HEK293 (cell line): ENCODE measurements at regions not wholly inside any gene's neighbourhood (a gene's known extent, or its start where the extent isn't known, plus 50 kb on each side); places are given as distances from the start of the nearest gene placed in this dataset.

ENCODE experiments used
- CTCF ChIA-PET: fragments of 350-600 bp; formaldehyde crosslinking; extraction: SDS; loops from one replicate; lab custom pipeline; 2021; ENCODE audit warnings: antibody characterized with exemption; lab: Yijun Ruan, JAX
- POLR2A ChIA-PET: fragments of 300-600 bp; formaldehyde crosslinking; extraction: SDS; loops from one replicate; lab custom pipeline; 2020; ENCODE audit warnings: antibody characterized with exemption, inconsistent platforms; lab: Yijun Ruan, JAX
- H3K27ac ChIP-seq: fragments of 200-500 bp; sonication (Bioruptor generic); 2 replicates; pipeline ENCODE4 v1.5.1; 2014; ENCODE audit warnings: low read depth, low read length, control low read depth, inconsistent platforms; ENCODE audit errors: extremely low read depth
- H3K36me3 ChIP-seq, 2 experiments: fragments of 200-500 bp in 1 of 2; sonication (Bioruptor generic) in 1 of 2; 1 replicate in 1 of 2; 2 replicates in 1 of 2; pipeline ENCODE4 v1.5.1; 2014 to 2017; ENCODE audit warnings: inconsistent platforms in 2 of 2, low read length in 2 of 2; ENCODE audit not compliant: control insufficient read depth in 2 of 2, insufficient read depth in 1 of 2
- H3K4me1 ChIP-seq: fragments of 200-500 bp; sonication (Bioruptor generic); 2 replicates; pipeline ENCODE4 v1.5.1; 2014; ENCODE audit warnings: mild to moderate bottlenecking, low read length, inconsistent platforms; ENCODE audit not compliant: control insufficient read depth, insufficient read depth
- H3K4me3 ChIP-seq: 2 replicates; pipeline ENCODE4 v1.5.1; 2011; ENCODE audit warnings: low read depth, mild to moderate bottlenecking, control low read depth, low read length, moderate library complexity
- H3K9me3 ChIP-seq: fragments of 200-500 bp; sonication (Bioruptor generic); 2 replicates; pipeline ENCODE4 v1.5.1; 2014; ENCODE audit warnings: low read depth, low read length, inconsistent platforms; ENCODE audit not compliant: control insufficient read depth, insufficient read depth
- ELK4 ChIP-seq: IDR thresholded peaks from 2 replicates; pipeline ENCODE4 v1.6.1; 2011; ENCODE audit warnings: mild to moderate bottlenecking, low read depth, low read length, borderline replicate concordance
- GLI4 ChIP-seq: fragments of 450-650 bp; formaldehyde crosslinking; IDR thresholded peaks from 2 replicates; pipeline ENCODE4 v1.5.1; 2016; ENCODE audit warnings: missing biosample characterization, missing genetic modification characterization
- PRDM4 ChIP-seq: fragments of 450-650 bp; formaldehyde crosslinking; IDR thresholded peaks from 2 replicates; pipeline ENCODE4 v1.5.1; 2017; ENCODE audit warnings: missing biosample characterization, missing genetic modification characterization
- ZFHX2 ChIP-seq: fragments of 450-650 bp; formaldehyde crosslinking; conservative IDR thresholded peaks from 2 replicates; pipeline ENCODE4 v1.5.1; 2016; ENCODE audit warnings: missing biosample characterization, missing genetic modification characterization
- ZNF175 ChIP-seq: fragments of 450-650 bp; formaldehyde crosslinking; IDR thresholded peaks from 2 replicates; pipeline ENCODE4 v1.5.1; 2016; ENCODE audit warnings: missing biosample characterization, missing genetic modification characterization
- ZNF23 ChIP-seq: fragments of 450-650 bp; formaldehyde crosslinking; IDR thresholded peaks from 2 replicates; pipeline ENCODE4 v1.5.1; 2016; ENCODE audit warnings: missing biosample characterization, missing genetic modification characterization, borderline replicate concordance
- ZNF341 ChIP-seq: fragments of 450-650 bp; formaldehyde crosslinking; IDR thresholded peaks from 2 replicates; pipeline ENCODE4; 2016; ENCODE audit warnings: low read depth, missing biosample characterization, missing genetic modification characterization
- ZNF473 ChIP-seq: fragments of 450-650 bp; formaldehyde crosslinking; IDR thresholded peaks from 2 replicates; pipeline ENCODE4 v1.5.1; 2017; ENCODE audit warnings: missing biosample characterization, missing genetic modification characterization
- ZNF510 ChIP-seq: fragments of 450-650 bp; formaldehyde crosslinking; IDR thresholded peaks from 2 replicates; pipeline ENCODE4 v1.5.1; 2018; ENCODE audit warnings: mild to moderate bottlenecking, missing genetic modification characterization, missing biosample characterization; ENCODE audit not compliant: insufficient replicate concordance
- ZNF514 ChIP-seq: fragments of 450-650 bp; formaldehyde crosslinking; IDR thresholded peaks from 2 replicates; pipeline ENCODE4 v1.5.1; 2016; ENCODE audit warnings: missing biosample characterization, missing genetic modification characterization
- ZNF580 ChIP-seq: fragments of 450-650 bp; formaldehyde crosslinking; IDR thresholded peaks from 2 replicates; pipeline ENCODE4 v1.5.1; 2016; ENCODE audit warnings: missing biosample characterization, missing genetic modification characterization
- ZNF585B ChIP-seq: fragments of 450-650 bp; formaldehyde crosslinking; IDR thresholded peaks from 2 replicates; pipeline ENCODE4 v1.5.1; 2016; ENCODE audit warnings: missing biosample characterization, missing genetic modification characterization
- ZNF596 ChIP-seq: fragments of 450-650 bp; IDR thresholded peaks from 2 replicates; pipeline ENCODE4 v1.5.0; 2018; ENCODE audit warnings: missing biosample characterization, mild to moderate bottlenecking, missing genetic modification characterization, moderate library complexity
- ZNF623 ChIP-seq: fragments of 450-650 bp; formaldehyde crosslinking; IDR thresholded peaks from 2 replicates; pipeline ENCODE4 v1.5.1; 2016; ENCODE audit warnings: missing biosample characterization, missing genetic modification characterization
- ZNF639 ChIP-seq: fragments of 450-650 bp; formaldehyde crosslinking; IDR thresholded peaks from 2 replicates; pipeline ENCODE4 v1.5.1; 2016; ENCODE audit warnings: missing biosample characterization, missing genetic modification characterization
- ZNF701 ChIP-seq: fragments of 450-650 bp; formaldehyde crosslinking; IDR thresholded peaks from 2 replicates; pipeline ENCODE4 v1.5.1; 2016; ENCODE audit warnings: missing biosample characterization, missing genetic modification characterization
- ZNF76 ChIP-seq: fragments of 450-650 bp; formaldehyde crosslinking; IDR thresholded peaks from 2 replicates; pipeline ENCODE4; 2016; ENCODE audit warnings: low read depth, missing biosample characterization, missing genetic modification characterization, borderline replicate concordance
- ZNF776 ChIP-seq: fragments of 450-650 bp; formaldehyde crosslinking; IDR thresholded peaks from 2 replicates; pipeline ENCODE4 v1.5.0; 2017; ENCODE audit warnings: missing biosample characterization, missing genetic modification characterization, borderline replicate concordance
- ZNF791 ChIP-seq: fragments of 450-650 bp; formaldehyde crosslinking; IDR thresholded peaks from 2 replicates; pipeline ENCODE4 v1.5.1; 2016; ENCODE audit warnings: missing biosample characterization, missing genetic modification characterization
- ZNF843 ChIP-seq: fragments of 450-650 bp; formaldehyde crosslinking; IDR thresholded peaks from 2 replicates; pipeline ENCODE4 v1.5.1; 2016; ENCODE audit warnings: missing biosample characterization, missing genetic modification characterization

- TF ChIP-seq ZNF23 (no peak), PRDM4 (tag by site-specific recombination) (no peak), ZNF473 (tag by site-specific recombination) (no peak), ZNF510 (tag by site-specific recombination) (no peak), ZNF623 (tag by site-specific recombination) (no peak)
- Histone ChIP-seq H3K4me1 (no peaks in the 10 kb centered on the region), H3K27ac (no peak overlapping the region), H3K36me3 (no peaks in the 10 kb centered on the region), H3K4me3 (no peak overlapping the region), H3K9me3 (no peaks in the 10 kb centered on the region)
- ChIA-PET CTCF (interaction anchor here (0.6 to 1.3 kb wide), 3 partner anchors 52 to 184 kb away, joined by 3 to 5 read pairs (median 3); no protein-coding TSS in a partner anchor), POLR2A (no interaction called here)
Observed at GRCh38 chr2:10225291-10226037, 77.2 kb upstream of the HPCAL1 start.

GRCh38 chr2:10226038-10226724, 76.5 kb upstream of the HPCAL1 start:
- no peaks in the 10 kb centered on the region for H3K36me3 ChIP-seq
- CTCF ChIA-PET: interaction anchor here (0.6 to 1.3 kb wide), 3 partner anchors 53 to 183 kb away, joined by 3 to 5 read pairs (median 3); no protein-coding TSS in a partner anchor
- H3K4me1 ChIP-seq: no peaks in the 10 kb centered on the region
- no peak overlapping the region for H3K4me3 ChIP-seq
- H3K27ac ChIP-seq: no peak overlapping the region
- no peaks in the 10 kb centered on the region for H3K9me3 ChIP-seq
- TF ChIP-seq ZNF580 (no peak), ZNF791 (tag by site-specific recombination) (no peak), ZNF76 (tag by site-specific recombination) (no peak), ZNF639 (no peak)
- TF ChIP-seq, all 188 proteins: peak for 0
- POLR2A ChIA-PET: no interaction called here

- Histone ChIP-seq H3K9me3 (no peaks in the 10 kb centered on the region), H3K36me3 (no peaks in the 10 kb centered on the region), H3K27ac (no peak overlapping the region), H3K4me1 (no peaks in the 10 kb centered on the region), H3K4me3 (no peak overlapping the region)
- ChIA-PET CTCF (interaction anchor here (0.7 to 0.9 kb wide), 2 partner anchors 9 to 23 kb away, joined by 3 to 4 read pairs; no protein-coding TSS in a partner anchor), POLR2A (no interaction called here)
- TF ChIP-seq GLI4 (tag by site-specific recombination) (no peak), ZNF175 (tag by site-specific recombination) (no peak), ZFHX2 (tag by site-specific recombination) (no peak), ZNF341 (no peak), ZNF776 (tag by site-specific recombination) (no peak), ELK4 (no peak), ZNF585B (no peak), ZNF843 (tag by site-specific recombination) (no peak), ZNF514 (tag by site-specific recombination) (no peak), ZNF596 (tag by site-specific recombination) (no peak), ZNF701 (tag by site-specific recombination) (no peak)
Observed at GRCh38 chr2:10228611-10229365, 73.9 kb upstream of the HPCAL1 start.
